Loucy (cell line): ENCODE measurements at regions not wholly inside any gene's neighbourhood (a gene's known extent, or its start where the extent isn't known, plus 50 kb on each side); places are given as distances from the start of the nearest gene placed in this dataset.

Experiments used
- H2AFZ ChIP-seq: fragments of 200-600 bp; sonication (generic); 2 replicates; pipeline ENCODE4 v1.6.0; 2016; ENCODE audit warnings: antibody characterized with exemption, mild to moderate bottlenecking, low read length, moderate library complexity
- H3F3A ChIP-seq: fragments of 200-600 bp; 2 replicates; pipeline ENCODE4 v1.6.0; 2016; ENCODE audit warnings: antibody characterized with exemption, low read depth, mild to moderate bottlenecking
- H3K27me3 ChIP-seq: fragments of 200-600 bp; sonication (generic); 2 replicates; pipeline ENCODE4 v1.6.1; 2014; ENCODE audit warnings: low read length, mild to moderate bottlenecking; ENCODE audit not compliant: insufficient read depth, poor library complexity, severe bottlenecking
- H3K36me3 ChIP-seq: fragments of 200-600 bp; sonication (generic); 2 replicates; pipeline ENCODE4 v1.6.1; 2016; ENCODE audit warnings: low read length; ENCODE audit not compliant: insufficient read depth
- H3K4me1 ChIP-seq: fragments of 200-600 bp; sonication (generic); 2 replicates; pipeline ENCODE4 v1.5.1; 2014; ENCODE audit warnings: low read length, mild to moderate bottlenecking; ENCODE audit not compliant: insufficient read depth, poor library complexity, severe bottlenecking
- H3K4me2 ChIP-seq: fragments of 200-600 bp; sonication (generic); 2 replicates; pipeline ENCODE4 v1.6.0; 2014; ENCODE audit warnings: antibody characterized with exemption, low read length, low read depth, mild to moderate bottlenecking; ENCODE audit not compliant: poor library complexity, severe bottlenecking
- H3K4me3 ChIP-seq: fragments of 200-600 bp; sonication (generic); 2 replicates; pipeline ENCODE4 v1.5.1; 2014; ENCODE audit warnings: low read length, mild to moderate bottlenecking, mixed read lengths; ENCODE audit not compliant: poor library complexity, severe bottlenecking
- H3K79me2 ChIP-seq: fragments of 200-600 bp; sonication (generic); 2 replicates; pipeline ENCODE4 v1.6.1; 2014; ENCODE audit warnings: low read length; ENCODE audit not compliant: insufficient read depth
- H3K9ac ChIP-seq: fragments of 200-600 bp; sonication (generic); 2 replicates; pipeline ENCODE4 v1.6.0; 2014; ENCODE audit warnings: mild to moderate bottlenecking, low read depth, low read length, moderate library complexity; ENCODE audit not compliant: poor library complexity, severe bottlenecking
- H3K9me2 ChIP-seq: fragments of 200-600 bp; sonication (generic); replicated peaks from 2 replicates; pipeline ENCODE4 v1.6.1; 2016; ENCODE audit warnings: low read depth, low read length, mixed read lengths
- H3K9me3 ChIP-seq: fragments of 200-600 bp; sonication (generic); 2 replicates; pipeline ENCODE4 v1.6.1; 2014; ENCODE audit warnings: mild to moderate bottlenecking, antibody characterized with exemption, low read length, low read depth; ENCODE audit not compliant: insufficient read depth
- H4K20me1 ChIP-seq: fragments of 200-600 bp; sonication (generic); 2 replicates; pipeline ENCODE4 v1.6.0; 2014; ENCODE audit warnings: antibody characterized with exemption, low read length, mild to moderate bottlenecking; ENCODE audit not compliant: insufficient read depth, poor library complexity, severe bottlenecking
- EZH2phosphoT487 ChIP-seq: fragments of 200-600 bp; IDR thresholded peaks from 2 replicates; pipeline ENCODE4 v1.6.1; 2018; ENCODE audit warnings: antibody characterized with exemption, mild to moderate bottlenecking, moderate library complexity, borderline replicate concordance
- TF ChIP-seq, protein P1 (sequence below): fragments of 200-600 bp; sonication (generic); conservative IDR thresholded peaks from 2 replicates; pipeline ENCODE4 v1.5.1; 2014; ENCODE audit warnings: mild to moderate bottlenecking, antibody characterized with exemption, low read length

GRCh38 chr14:83467811-83468210 lies 1934.2 kb upstream of the SEL1L start:
- H3K27me3 ChIP-seq = no peaks in the 10 kb centered on the region
- no peak overlapping the region for H3K9ac ChIP-seq
- no peak overlapping the region for H3K4me2 ChIP-seq
- H3K4me1 ChIP-seq = no peaks in the 10 kb centered on the region
- H3F3A ChIP-seq = no peaks in the 10 kb centered on the region
- no peaks in the 10 kb centered on the region for H3K9me2 ChIP-seq
- no peaks in the 10 kb centered on the region for H3K79me2 ChIP-seq
- no peaks in the 10 kb centered on the region for H4K20me1 ChIP-seq
- no peaks in the 10 kb centered on the region for H3K9me3 ChIP-seq
- no peak for TF ChIP-seq EZH2phosphoT487
- TF ChIP-seq, protein P1, sequence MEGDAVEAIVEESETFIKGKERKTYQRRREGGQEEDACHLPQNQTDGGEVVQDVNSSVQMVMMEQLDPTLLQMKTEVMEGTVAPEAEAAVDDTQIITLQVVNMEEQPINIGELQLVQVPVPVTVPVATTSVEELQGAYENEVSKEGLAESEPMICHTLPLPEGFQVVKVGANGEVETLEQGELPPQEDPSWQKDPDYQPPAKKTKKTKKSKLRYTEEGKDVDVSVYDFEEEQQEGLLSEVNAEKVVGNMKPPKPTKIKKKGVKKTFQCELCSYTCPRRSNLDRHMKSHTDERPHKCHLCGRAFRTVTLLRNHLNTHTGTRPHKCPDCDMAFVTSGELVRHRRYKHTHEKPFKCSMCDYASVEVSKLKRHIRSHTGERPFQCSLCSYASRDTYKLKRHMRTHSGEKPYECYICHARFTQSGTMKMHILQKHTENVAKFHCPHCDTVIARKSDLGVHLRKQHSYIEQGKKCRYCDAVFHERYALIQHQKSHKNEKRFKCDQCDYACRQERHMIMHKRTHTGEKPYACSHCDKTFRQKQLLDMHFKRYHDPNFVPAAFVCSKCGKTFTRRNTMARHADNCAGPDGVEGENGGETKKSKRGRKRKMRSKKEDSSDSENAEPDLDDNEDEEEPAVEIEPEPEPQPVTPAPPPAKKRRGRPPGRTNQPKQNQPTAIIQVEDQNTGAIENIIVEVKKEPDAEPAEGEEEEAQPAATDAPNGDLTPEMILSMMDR = no peak
- H3K4me3 ChIP-seq = no peak overlapping the region
- no peak overlapping the region for H2AFZ ChIP-seq
- H3K36me3 ChIP-seq = no peaks in the 10 kb centered on the region

- H3K9me2 ChIP-seq = no peaks in the 10 kb centered on the region
- no peak overlapping the region for H3K9ac ChIP-seq
- no peak overlapping the region for H3K4me2 ChIP-seq
- H4K20me1 ChIP-seq = no peaks in the 10 kb centered on the region
- no peaks in the 10 kb centered on the region for H3F3A ChIP-seq
- no peaks in the 10 kb centered on the region for H3K36me3 ChIP-seq
- H3K79me2 ChIP-seq = no peaks in the 10 kb centered on the region
- no peak overlapping the region for H2AFZ ChIP-seq
- no peak overlapping the region for H3K4me3 ChIP-seq
- no peaks in the 10 kb centered on the region for H3K4me1 ChIP-seq
- TF ChIP-seq, protein P1 = no peak
- TF ChIP-seq EZH2phosphoT487 = no peak
- H3K9me3 ChIP-seq = no peaks in the 10 kb centered on the region
- no peaks in the 10 kb centered on the region for H3K27me3 ChIP-seq
Observed at GRCh38 chr14:83470466-83470865, 1936.8 kb upstream of the SEL1L start.

DNA sequence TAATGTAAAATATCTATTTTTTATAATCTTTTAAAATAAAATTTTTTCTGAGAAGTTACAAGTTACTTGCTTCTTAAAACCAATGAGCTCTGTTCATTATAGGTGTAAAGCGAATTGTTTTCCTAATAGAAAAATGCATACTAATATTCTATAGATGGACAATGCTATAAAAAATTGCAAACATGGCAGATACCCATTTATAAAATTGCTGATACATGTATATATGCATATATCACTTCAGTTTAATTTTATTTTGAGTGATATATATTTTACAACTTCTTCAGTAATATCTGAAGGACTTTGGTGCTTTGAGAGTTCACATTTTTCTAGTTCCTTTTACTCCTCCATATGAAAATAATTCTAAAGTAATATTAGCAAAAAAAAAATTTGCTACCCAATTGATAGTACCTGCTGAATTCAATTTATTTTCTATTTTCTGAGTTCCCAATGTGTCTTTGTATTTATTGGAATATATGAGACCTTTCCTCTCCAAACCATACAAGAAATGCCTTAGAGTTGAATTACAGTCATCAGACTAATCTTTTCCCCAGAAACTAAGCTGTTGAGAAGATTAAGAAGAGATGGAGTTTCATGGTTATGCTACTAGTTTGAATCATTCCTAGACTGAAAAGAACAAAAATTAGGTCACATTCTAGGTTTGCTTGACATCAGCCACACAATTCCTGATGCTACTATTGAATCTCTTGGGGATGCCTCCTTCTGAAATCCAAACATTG lies 1937.5 kb upstream of the SEL1L start:
- Histone ChIP-seq H3K4me2 (no peak overlapping the region), H3K4me3 (no peak overlapping the region), H3K9me3 (no peaks in the 10 kb centered on the region), H3K79me2 (no peaks in the 10 kb centered on the region), H3K9ac (no peak overlapping the region), H3K4me1 (no peaks in the 10 kb centered on the region), H4K20me1 (no peaks in the 10 kb centered on the region), H3K9me2 (no peaks in the 10 kb centered on the region), H3F3A (no peaks in the 10 kb centered on the region), H3K36me3 (no peaks in the 10 kb centered on the region), H2AFZ (no peak overlapping the region), H3K27me3 (no peaks in the 10 kb centered on the region)
- no peak for TF ChIP-seq EZH2phosphoT487
- TF ChIP-seq, protein P1 = no peak
